Breast epithelium (tissue), 4 donors: ENCODE measurements at regions not wholly inside any gene's neighbourhood (a gene's known extent, or its start where the extent isn't known, plus 50 kb on each side); places are given as distances from the start of the nearest gene placed in this dataset.
"Not testable (repeated sequence)": the region's sequence is repeated elsewhere in the genome, so short reads cannot be mapped to it uniquely, and the experiment has no call there.

Experiments
- DNase-seq, 2 donors: peaks; one replicate each; pipeline ENCODE4 v3.0.0-alpha.2; 2019; ENCODE audit warnings: low spot score in 2 of 2
- H3K27ac ChIP-seq, 2 donors: fragments of 200-600 bp; sonication (generic) in 1 of 2; one replicate each; pipeline ENCODE4 v1.5.1; 2016 to 2019; ENCODE audit warnings: mild to moderate bottlenecking in 1 of 2
- H3K27me3 ChIP-seq, 2 donors: fragments of 200-600 bp; sonication (generic) in 1 of 2; one replicate each; pipeline versions ENCODE4 v1.5.1 to v1.6.0; 2017 to 2019; ENCODE audit warnings: control low read depth in 1 of 2, mild to moderate bottlenecking in 1 of 2
- H3K36me3 ChIP-seq: fragments of 200-600 bp; one replicate; pipeline ENCODE4 v1.5.1; 2019
- H3K4me1 ChIP-seq, 2 donors: fragments of 200-600 bp; sonication (generic); one replicate each; pipeline ENCODE4 v1.5.1; 2016 to 2019; ENCODE audit warnings: control low read depth in 1 of 2
- H3K4me3 ChIP-seq, 3 donors: fragments of 200-600 bp; sonication (generic); 1 replicate in 2 of 3; 2 replicates in 1 of 3; pipeline ENCODE4 v1.5.1; 2016 to 2019; ENCODE audit warnings: mild to moderate bottlenecking in 3 of 3, moderate library complexity in 2 of 3
- H3K9me3 ChIP-seq, 2 donors: fragments of 200-600 bp; sonication (generic) in 1 of 2; one replicate each; pipeline ENCODE4 v1.5.1; 2016 to 2019; ENCODE audit warnings: control low read depth in 1 of 2
- POLR2A ChIP-seq: fragments of 450-650 bp; IDR thresholded peaks from one replicate; pipeline ENCODE4 v1.6.1; 2016; ENCODE audit warnings: antibody characterized with exemption, mild to moderate bottlenecking, moderate library complexity
- POLR2AphosphoS5 ChIP-seq, 3 donors: sonication (generic); formaldehyde crosslinking; IDR thresholded peaks; one replicate each; pipeline ENCODE4 v1.6.1; 2017; ENCODE audit warnings: antibody characterized with exemption in 3 of 3
- intact Hi-C: fragments of 100-400 bp; cut with DNase I; formaldehyde crosslinking; loops from one replicate; pipeline ENCODE4 v1.15.1; 2023; ENCODE audit warnings: low total_unique reads
- TF ChIP-seq, protein P1 (sequence below), 3 donors: fragments of 450-650 bp; IDR thresholded peaks; one replicate each; pipeline ENCODE4 v1.5.1; 2016 to 2017; ENCODE audit warnings: antibody characterized with exemption in 3 of 3, mild to moderate bottlenecking in 3 of 3, moderate library complexity in 3 of 3

DNA sequence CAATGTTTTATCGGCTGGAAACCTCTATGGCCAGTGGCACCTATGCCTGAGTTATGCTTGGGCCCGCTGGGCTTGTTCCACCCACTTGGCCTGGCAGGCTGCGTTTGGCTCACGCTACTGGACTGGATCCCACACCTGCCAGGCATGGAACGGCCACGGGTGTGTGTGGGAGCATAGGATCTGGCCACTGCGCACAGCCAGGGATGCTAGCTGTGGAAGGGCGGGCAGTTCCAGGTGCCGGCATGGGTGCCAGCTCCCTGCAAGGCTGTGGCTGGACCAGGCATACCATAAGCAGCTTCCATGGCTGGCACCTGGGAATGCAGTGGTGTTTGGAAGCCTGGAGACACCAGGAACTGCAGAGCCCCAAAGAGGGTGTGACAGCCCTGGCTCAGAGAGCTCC is 1063.9 kb upstream of the ACO1 start:
- H3K9me3 ChIP-seq: no peaks in the 10 kb centered on the region
- no peak overlapping the region for H3K4me3 ChIP-seq
- no peak overlapping the region for H3K27ac ChIP-seq
- no peaks in the 10 kb centered on the region for H3K27me3 ChIP-seq
- no peaks in the 10 kb centered on the region for H3K4me1 ChIP-seq
- DNase-seq: peak in 1 of 2 donors; percentile 29
- intact Hi-C loops: no loop called here
- no peak for TF ChIP-seq POLR2AphosphoS5 (IDR thresholded peaks at IDR 0.05)
- TF ChIP-seq, protein P1, sequence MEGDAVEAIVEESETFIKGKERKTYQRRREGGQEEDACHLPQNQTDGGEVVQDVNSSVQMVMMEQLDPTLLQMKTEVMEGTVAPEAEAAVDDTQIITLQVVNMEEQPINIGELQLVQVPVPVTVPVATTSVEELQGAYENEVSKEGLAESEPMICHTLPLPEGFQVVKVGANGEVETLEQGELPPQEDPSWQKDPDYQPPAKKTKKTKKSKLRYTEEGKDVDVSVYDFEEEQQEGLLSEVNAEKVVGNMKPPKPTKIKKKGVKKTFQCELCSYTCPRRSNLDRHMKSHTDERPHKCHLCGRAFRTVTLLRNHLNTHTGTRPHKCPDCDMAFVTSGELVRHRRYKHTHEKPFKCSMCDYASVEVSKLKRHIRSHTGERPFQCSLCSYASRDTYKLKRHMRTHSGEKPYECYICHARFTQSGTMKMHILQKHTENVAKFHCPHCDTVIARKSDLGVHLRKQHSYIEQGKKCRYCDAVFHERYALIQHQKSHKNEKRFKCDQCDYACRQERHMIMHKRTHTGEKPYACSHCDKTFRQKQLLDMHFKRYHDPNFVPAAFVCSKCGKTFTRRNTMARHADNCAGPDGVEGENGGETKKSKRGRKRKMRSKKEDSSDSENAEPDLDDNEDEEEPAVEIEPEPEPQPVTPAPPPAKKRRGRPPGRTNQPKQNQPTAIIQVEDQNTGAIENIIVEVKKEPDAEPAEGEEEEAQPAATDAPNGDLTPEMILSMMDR (IDR thresholded peaks at IDR 0.05): no peak
- TF ChIP-seq POLR2A: no peak
- H3K36me3 ChIP-seq: no peaks in the 10 kb centered on the region

DNA sequence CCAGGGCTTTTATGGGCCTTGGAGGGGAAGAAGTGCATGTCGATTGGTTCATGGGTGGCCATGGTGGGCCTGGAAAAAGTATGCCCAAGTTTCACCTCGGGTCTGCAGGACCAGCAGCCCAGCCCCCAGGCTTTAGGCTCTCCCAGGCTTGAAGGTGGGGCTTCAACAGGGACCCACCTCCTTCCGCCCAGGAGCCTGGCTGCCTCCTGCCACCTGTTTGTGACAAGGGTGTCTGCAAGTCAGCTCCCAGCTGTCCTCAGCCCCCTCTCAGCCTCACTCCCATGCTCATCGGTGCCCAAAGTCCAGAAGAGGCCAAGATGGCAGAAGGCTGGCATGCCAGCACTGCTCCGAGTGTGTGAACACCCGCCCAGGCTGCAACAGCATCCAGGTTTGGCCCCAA is 1063.2 kb upstream of the ACO1 start:
- no peak overlapping the region for H3K27ac ChIP-seq
- H3K9me3 ChIP-seq: no peaks in the 10 kb centered on the region
- H3K4me1 ChIP-seq: no peaks in the 10 kb centered on the region
- no peaks in the 10 kb centered on the region for H3K27me3 ChIP-seq
- no peak overlapping the region for H3K4me3 ChIP-seq
- H3K36me3 ChIP-seq: no peaks in the 10 kb centered on the region
- no peak for DNase-seq
- intact Hi-C loops: no loop called here
- TF ChIP-seq, protein P1 (IDR thresholded peaks at IDR 0.05): no peak
- TF ChIP-seq POLR2AphosphoS5 (IDR thresholded peaks at IDR 0.05) (no peak), POLR2A (no peak)

DNA sequence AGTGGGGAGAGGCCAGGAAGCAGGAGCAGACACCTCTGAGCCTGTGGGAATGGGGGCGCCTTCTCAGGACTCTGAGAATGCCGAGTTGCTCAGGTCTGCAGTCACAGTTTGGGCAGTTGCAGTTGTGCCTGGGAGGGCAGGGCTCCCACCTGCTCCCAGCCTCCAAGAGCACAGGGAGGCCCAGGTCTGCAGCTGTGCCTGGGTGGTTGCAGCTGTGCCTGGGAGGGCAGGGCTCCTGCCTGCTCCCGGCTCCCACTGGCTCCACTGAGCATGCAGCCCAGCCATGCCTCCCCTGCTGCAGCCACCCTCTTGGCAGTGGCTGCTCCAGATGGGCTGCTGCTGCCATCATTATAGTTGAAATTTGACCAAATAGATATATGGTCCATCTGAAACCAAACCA is 1062.8 kb upstream of the ACO1 start:
- Histone ChIP-seq H3K27me3 (no peaks in the 10 kb centered on the region), H3K27ac (no peak overlapping the region), H3K36me3 (no peaks in the 10 kb centered on the region), H3K4me1 (no peaks in the 10 kb centered on the region), H3K4me3 (no peak overlapping the region), H3K9me3 (no peaks in the 10 kb centered on the region)
- intact Hi-C loops: no loop called here
- no peak for TF ChIP-seq POLR2AphosphoS5 (IDR thresholded peaks at IDR 0.05)
- TF ChIP-seq, protein P1 (IDR thresholded peaks at IDR 0.05): no peak
- TF ChIP-seq POLR2A: no peak
- DNase-seq: no peak

DNA sequence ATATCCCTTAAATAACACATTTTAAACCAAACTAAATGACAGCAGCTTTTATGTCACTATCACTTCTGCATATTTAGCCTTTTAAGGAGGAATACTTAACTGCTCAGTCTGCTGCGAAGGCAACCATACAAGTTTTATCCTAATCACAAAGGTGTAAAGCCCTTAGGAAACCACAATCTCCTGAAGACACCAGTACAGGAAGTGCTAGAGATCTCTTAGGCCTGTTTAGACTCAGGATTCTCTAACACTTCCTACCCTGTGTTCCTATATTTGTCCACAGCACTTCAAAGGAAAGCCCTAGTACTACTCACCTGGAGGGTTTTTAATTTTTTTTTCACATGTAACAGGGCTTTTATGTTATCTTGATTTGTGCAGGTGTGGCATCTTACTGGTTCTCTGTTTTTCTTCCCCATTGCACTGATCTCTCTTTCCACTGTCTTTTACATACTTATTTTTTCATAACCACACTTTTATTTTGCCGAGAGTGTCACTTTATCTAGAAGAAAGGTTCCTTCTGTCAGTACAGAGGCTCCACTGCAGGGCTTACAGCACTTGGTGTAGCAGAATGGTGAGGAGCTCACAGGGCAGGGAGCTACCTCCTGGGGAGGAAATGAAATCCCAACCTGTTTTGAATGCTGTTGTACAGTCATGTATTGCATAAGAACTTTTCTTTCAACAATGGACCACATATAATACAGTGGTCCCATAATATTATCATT is 1060.6 kb upstream of the ACO1 start:
- DNase-seq: no peak
- no peaks in the 10 kb centered on the region for H3K27me3 ChIP-seq
- H3K36me3 ChIP-seq: no peaks in the 10 kb centered on the region
- H3K4me3 ChIP-seq: no peak overlapping the region
- no peak for TF ChIP-seq POLR2AphosphoS5 (IDR thresholded peaks at IDR 0.05)
- TF ChIP-seq, protein P1 (IDR thresholded peaks at IDR 0.05): no peak
- no peak for TF ChIP-seq POLR2A
- H3K4me1 ChIP-seq: no peaks in the 10 kb centered on the region
- H3K27ac ChIP-seq: no peak overlapping the region
- no peaks in the 10 kb centered on the region for H3K9me3 ChIP-seq
- intact Hi-C loops: no loop called here

DNA sequence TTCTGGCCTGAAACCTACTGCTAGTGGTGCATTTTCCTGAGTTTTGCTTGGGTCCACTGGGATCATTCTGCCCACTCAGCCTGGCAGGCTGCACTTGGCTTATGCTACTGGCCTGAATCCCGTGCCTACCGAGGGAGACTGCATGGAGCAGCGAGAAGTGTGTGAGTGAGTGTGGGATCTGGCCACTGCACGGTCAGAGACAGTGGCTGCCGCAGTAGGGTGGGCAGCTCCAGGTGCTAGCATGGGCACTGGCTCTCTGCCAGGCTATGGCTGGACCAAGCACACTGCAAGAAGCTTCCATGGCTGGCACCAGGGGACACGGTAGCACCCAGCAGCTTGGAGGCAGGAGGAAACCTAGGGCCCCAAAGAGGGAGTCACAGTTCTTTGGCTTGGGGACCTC is 1058.7 kb upstream of the ACO1 start:
- no peak for DNase-seq
- H3K9me3 ChIP-seq: no peaks in the 10 kb centered on the region
- no peaks in the 10 kb centered on the region for H3K36me3 ChIP-seq
- H3K27me3 ChIP-seq: no peaks in the 10 kb centered on the region
- H3K27ac ChIP-seq: no peak overlapping the region
- no peaks in the 10 kb centered on the region for H3K4me1 ChIP-seq
- TF ChIP-seq POLR2A: no peak
- TF ChIP-seq, protein P1 (IDR thresholded peaks at IDR 0.05): no peak
- no peak for TF ChIP-seq POLR2AphosphoS5 (IDR thresholded peaks at IDR 0.05)
- intact Hi-C loops: loop anchor here (2.0 kb wide), 1 partner anchor 37 kb away; no protein-coding TSS in a partner anchor
- H3K4me3 ChIP-seq: no peak overlapping the region

DNA sequence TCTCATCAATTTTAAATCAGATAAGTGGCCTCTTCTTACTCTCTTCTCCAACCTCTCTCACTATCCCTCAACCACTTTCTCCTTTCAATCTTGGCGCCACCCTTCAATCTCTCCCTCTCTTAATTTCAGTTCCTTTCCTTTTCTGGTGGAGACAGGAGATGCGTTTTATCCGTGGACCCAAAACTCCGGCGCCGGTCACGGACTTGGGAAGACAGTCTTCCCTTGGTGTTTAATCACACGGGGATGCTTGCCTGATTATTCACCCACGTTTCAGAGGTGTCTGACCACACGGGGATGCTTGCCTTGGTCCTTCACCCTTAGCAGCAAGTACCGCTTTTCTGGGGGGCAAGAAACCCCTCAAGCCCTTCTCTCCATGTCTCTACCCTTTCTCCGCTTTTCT is 1057.6 kb upstream of the ACO1 start:
- not testable (repeated sequence) for H3K4me3 ChIP-seq, DNase-seq, H3K4me1 ChIP-seq, H3K9me3 ChIP-seq, H3K27me3 ChIP-seq, H3K36me3 ChIP-seq, H3K27ac ChIP-seq
- intact Hi-C loops: loop anchor here (2.0 kb wide), 1 partner anchor 36 kb away; no protein-coding TSS in a partner anchor
